ENCODE measurements at regions not wholly inside any gene's neighbourhood (a gene's known extent, or its start where the extent isn't known, plus 50 kb on each side); places are given as distances from the start of the nearest gene placed in this dataset.

DNA sequence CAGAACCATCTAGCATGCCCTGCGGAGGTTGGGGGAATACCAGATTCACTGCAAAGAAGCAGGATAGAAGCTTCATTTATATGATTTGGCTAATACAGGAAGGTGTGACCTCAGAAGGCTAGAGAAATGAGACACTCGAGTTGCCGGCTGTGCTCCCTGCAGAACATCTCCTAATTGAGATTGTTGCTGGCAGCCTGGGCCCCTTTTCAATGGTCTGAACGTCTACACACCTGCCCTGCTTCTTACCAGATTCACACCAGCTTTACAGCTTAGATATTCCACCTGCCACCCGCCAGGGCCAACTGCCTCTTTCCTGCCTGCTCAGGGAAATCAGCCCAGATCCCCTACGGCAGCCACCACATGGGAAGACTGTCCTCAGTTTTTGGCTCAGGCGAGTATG is 475.3 kb upstream of the AUTS2 start:
- 28 to 32% methylated on average over 7 of the region's 7 CpGs for WGBS, 2 experiments (ENCODE audit: low coverage in 1 of 2, low lambda C conversion rate in 2 of 2, missing lambda C conversion rate in 2 of 2)
- H3K4me3 ChIP-seq = no peak overlapping the region
- H3F3A ChIP-seq (ENCODE audit: insufficient read depth) = no peaks in the 10 kb centered on the region
- no peak for DNase-seq
- no peaks in the 10 kb centered on the region for H3K9me2 ChIP-seq (ENCODE audit: insufficient read depth)
- H3K9ac ChIP-seq = no peak overlapping the region
- no peaks in the 10 kb centered on the region for H3K36me3 ChIP-seq (ENCODE audit: low read depth)
- H3K27ac ChIP-seq = no peak overlapping the region
- H3K27me3 ChIP-seq (replicated peaks; ENCODE audit: insufficient read depth) = no peaks in the 10 kb centered on the region
- in situ Hi-C loops (cut with MboI) = no loop called here
- no peaks in the 10 kb centered on the region for H3K79me2 ChIP-seq (ENCODE audit: insufficient read depth)
- H2AFZ ChIP-seq = no peak overlapping the region
- no peak for TF ChIP-seq EZH2phosphoT487 (IDR thresholded peaks at IDR 0.05; ENCODE audit: insufficient read depth, low read depth)
- TF ChIP-seq EZH2 (IDR thresholded peaks at IDR 0.05; ENCODE audit: insufficient read depth, poor library complexity, severe bottlenecking) = no peak
- H3K9me3 ChIP-seq (ENCODE audit: low read depth) = no peaks in the 10 kb centered on the region
- H4K20me1 ChIP-seq (ENCODE audit: insufficient read depth) = no peaks in the 10 kb centered on the region
- H3K4me1 ChIP-seq (ENCODE audit: insufficient read depth) = no peaks in the 10 kb centered on the region
- H3K4me2 ChIP-seq (ENCODE audit: unreplicated experiment) = no peak overlapping the region

DNA sequence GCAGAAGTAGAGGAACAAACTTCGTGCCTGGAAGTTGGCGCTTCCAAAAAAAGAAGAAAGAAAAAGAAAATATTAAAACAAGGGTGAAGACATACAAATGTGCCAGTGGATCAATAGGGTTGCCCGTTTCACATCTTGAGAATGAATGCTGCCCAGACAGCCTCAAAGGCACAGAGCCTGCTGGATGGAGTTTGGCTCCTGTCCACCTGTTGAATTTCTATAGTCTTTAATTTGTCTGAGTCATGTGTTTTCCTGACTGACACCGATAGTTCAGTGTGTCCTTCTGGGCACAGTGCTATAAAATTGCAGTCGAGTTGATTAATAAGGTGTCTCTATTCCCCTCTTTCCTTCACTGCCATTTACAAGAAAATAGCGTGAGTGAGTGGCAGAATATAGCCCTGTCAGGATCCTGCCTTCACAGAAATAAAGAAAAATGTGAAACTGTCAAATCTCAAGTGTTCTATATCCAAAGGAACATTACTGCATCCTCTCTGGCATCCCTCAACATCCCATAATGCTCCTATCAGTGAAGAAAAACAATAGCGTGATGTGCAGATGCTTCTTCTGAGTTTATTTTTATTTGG is 471.3 kb upstream of the AUTS2 start:
- TF ChIP-seq EZH2 (IDR thresholded peaks at IDR 0.05; ENCODE audit: insufficient read depth, poor library complexity, severe bottlenecking) (no peak), EZH2phosphoT487 (IDR thresholded peaks at IDR 0.05; ENCODE audit: insufficient read depth, low read depth) (no peak)
- no peaks in the 10 kb centered on the region for H3K27me3 ChIP-seq (replicated peaks; ENCODE audit: insufficient read depth)
- no peaks in the 10 kb centered on the region for H4K20me1 ChIP-seq (ENCODE audit: insufficient read depth)
- H3K9me3 ChIP-seq (ENCODE audit: low read depth) = no peaks in the 10 kb centered on the region
- in situ Hi-C loops (cut with MboI) = no loop called here
- no peak overlapping the region for H3K9ac ChIP-seq
- H3K36me3 ChIP-seq (ENCODE audit: low read depth) = no peaks in the 10 kb centered on the region
- no peaks in the 10 kb centered on the region for H3K79me2 ChIP-seq (ENCODE audit: insufficient read depth)
- no peak overlapping the region for H3K27ac ChIP-seq
- no peak overlapping the region for H2AFZ ChIP-seq
- no peak overlapping the region for H3K4me3 ChIP-seq
- no peaks in the 10 kb centered on the region for H3F3A ChIP-seq (ENCODE audit: insufficient read depth)
- DNase-seq = no peak
- H3K4me1 ChIP-seq (ENCODE audit: insufficient read depth) = no peaks in the 10 kb centered on the region
- WGBS, 2 experiments (ENCODE audit: low coverage in 1 of 2, low lambda C conversion rate in 2 of 2, missing lambda C conversion rate in 2 of 2) = 25 to 32% methylated on average over 7 of the region's 7 CpGs
- H3K9me2 ChIP-seq (ENCODE audit: insufficient read depth) = no peaks in the 10 kb centered on the region
- no peak overlapping the region for H3K4me2 ChIP-seq (ENCODE audit: unreplicated experiment)

- Histone ChIP-seq H4K20me1 (ENCODE audit: insufficient read depth) (no peaks in the 10 kb centered on the region), H3K27ac (no peak overlapping the region), H3K9me3 (ENCODE audit: low read depth) (no peaks in the 10 kb centered on the region), H3F3A (ENCODE audit: insufficient read depth) (no peaks in the 10 kb centered on the region), H3K27me3 (replicated peaks; ENCODE audit: insufficient read depth) (no peaks in the 10 kb centered on the region), H3K9ac (no peak overlapping the region), H3K4me1 (ENCODE audit: insufficient read depth) (no peaks in the 10 kb centered on the region), H3K79me2 (ENCODE audit: insufficient read depth) (no peaks in the 10 kb centered on the region), H3K4me3 (no peak overlapping the region), H3K4me2 (ENCODE audit: unreplicated experiment) (no peak overlapping the region), H3K9me2 (ENCODE audit: insufficient read depth) (no peaks in the 10 kb centered on the region), H3K36me3 (ENCODE audit: low read depth) (no peaks in the 10 kb centered on the region), H2AFZ (no peak overlapping the region)
- no peak for DNase-seq
- WGBS, 2 experiments (ENCODE audit: low coverage in 1 of 2, low lambda C conversion rate in 2 of 2, missing lambda C conversion rate in 2 of 2) = 16 to 20% methylated on average over 4 of the region's 4 CpGs
- in situ Hi-C loops (cut with MboI) = no loop called here
- TF ChIP-seq EZH2phosphoT487 (IDR thresholded peaks at IDR 0.05; ENCODE audit: insufficient read depth, low read depth) = no peak
- TF ChIP-seq EZH2 (IDR thresholded peaks at IDR 0.05; ENCODE audit: insufficient read depth, poor library complexity, severe bottlenecking) = no peak
Measured at GRCh38 chr7:69129524-69129923, 468.8 kb upstream of the AUTS2 start.

GRCh38 chr7:69129951-69130350 is 468.3 kb upstream of the AUTS2 start:
- TF ChIP-seq EZH2 (IDR thresholded peaks at IDR 0.05; ENCODE audit: insufficient read depth, poor library complexity, severe bottlenecking) (no peak), EZH2phosphoT487 (IDR thresholded peaks at IDR 0.05; ENCODE audit: insufficient read depth, low read depth) (no peak)
- H3K79me2 ChIP-seq (ENCODE audit: insufficient read depth) = no peaks in the 10 kb centered on the region
- in situ Hi-C loops (cut with MboI) = no loop called here
- no peaks in the 10 kb centered on the region for H4K20me1 ChIP-seq (ENCODE audit: insufficient read depth)
- no peaks in the 10 kb centered on the region for H3K9me2 ChIP-seq (ENCODE audit: insufficient read depth)
- H3K9ac ChIP-seq = no peak overlapping the region
- 47 to 48% methylated on average over 7 of the region's 7 CpGs for WGBS, 2 experiments (ENCODE audit: low coverage in 1 of 2, low lambda C conversion rate in 2 of 2, missing lambda C conversion rate in 2 of 2)
- H3K27ac ChIP-seq = no peak overlapping the region
- H3K9me3 ChIP-seq (ENCODE audit: low read depth) = no peaks in the 10 kb centered on the region
- H2AFZ ChIP-seq = no peak overlapping the region
- H3F3A ChIP-seq (ENCODE audit: insufficient read depth) = no peaks in the 10 kb centered on the region
- no peak overlapping the region for H3K4me3 ChIP-seq
- H3K36me3 ChIP-seq (ENCODE audit: low read depth) = no peaks in the 10 kb centered on the region
- no peaks in the 10 kb centered on the region for H3K4me1 ChIP-seq (ENCODE audit: insufficient read depth)
- DNase-seq = no peak
- H3K27me3 ChIP-seq (replicated peaks; ENCODE audit: insufficient read depth) = no peaks in the 10 kb centered on the region
- H3K4me2 ChIP-seq (ENCODE audit: unreplicated experiment) = no peak overlapping the region

- Histone ChIP-seq H3K27me3 (replicated peaks; ENCODE audit: insufficient read depth) (no peaks in the 10 kb centered on the region), H3K4me3 (no peak overlapping the region), H3K4me2 (ENCODE audit: unreplicated experiment) (no peak overlapping the region), H3K9me2 (ENCODE audit: insufficient read depth) (no peaks in the 10 kb centered on the region), H3K9ac (no peak overlapping the region), H2AFZ (no peak overlapping the region), H3K9me3 (ENCODE audit: low read depth) (no peaks in the 10 kb centered on the region), H4K20me1 (ENCODE audit: insufficient read depth) (no peaks in the 10 kb centered on the region), H3K36me3 (ENCODE audit: low read depth) (no peaks in the 10 kb centered on the region), H3K4me1 (ENCODE audit: insufficient read depth) (no peaks in the 10 kb centered on the region), H3F3A (ENCODE audit: insufficient read depth) (no peaks in the 10 kb centered on the region), H3K27ac (no peak overlapping the region), H3K79me2 (ENCODE audit: insufficient read depth) (no peaks in the 10 kb centered on the region)
- in situ Hi-C loops (cut with MboI) = no loop called here
- no peak for TF ChIP-seq EZH2 (IDR thresholded peaks at IDR 0.05; ENCODE audit: insufficient read depth, poor library complexity, severe bottlenecking)
- TF ChIP-seq EZH2phosphoT487 (IDR thresholded peaks at IDR 0.05; ENCODE audit: insufficient read depth, low read depth) = no peak
- whole genome bisulfite sequencing, 2 experiments (ENCODE audit: low coverage in 1 of 2, low lambda C conversion rate in 2 of 2, missing lambda C conversion rate in 2 of 2) = 2 to 27% methylated on average over 2 of the region's 2 CpGs
- DNase-seq = no peak
Measured at GRCh38 chr7:69130396-69130795, 467.9 kb upstream of the AUTS2 start.

Data from GM23248 (cell line).